ENCODE measurements at regions not wholly inside any gene's neighbourhood (a gene's known extent, or its start where the extent isn't known, plus 50 kb on each side); places are given as distances from the start of the nearest gene placed in this dataset.
"Not testable (repeated sequence)": the region's sequence is repeated elsewhere in the genome, so short reads cannot be mapped to it uniquely, and the experiment has no call there.

DNA sequence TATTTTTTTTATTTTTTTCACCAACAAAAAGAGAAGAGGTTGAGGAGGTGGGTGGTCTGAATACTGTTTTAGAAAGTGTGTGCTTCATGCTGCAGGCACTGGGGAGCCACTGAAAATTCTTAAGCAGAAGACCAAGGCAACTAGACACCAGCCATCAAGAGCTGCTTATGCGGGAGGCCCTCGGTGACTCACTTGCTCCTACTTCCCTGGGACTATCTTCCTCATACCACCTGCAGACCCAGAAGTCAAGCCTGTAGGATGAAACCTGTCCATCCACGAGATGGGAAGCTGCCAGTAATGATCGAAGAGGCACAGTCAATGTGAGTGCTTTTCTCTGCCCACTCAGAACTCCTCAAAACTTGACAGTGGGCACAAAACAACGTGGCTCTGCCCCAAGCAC lies 125.8 kb upstream of the SLC44A1 start:
- DNase-seq: no peak
- TF ChIP-seq CTCF (IDR thresholded peaks at IDR 0.05): no peak
- Mint-ChIP-seq H3K36me3 (ENCODE audit: low read depth) (peaks cover 4% of the 10 kb centered on the region), H3K9me3 (peaks cover 17% of the 10 kb centered on the region), H3K4me1 (peaks cover 49% of the 10 kb centered on the region), H3K4me3 (no peak overlapping the region), H3K27ac (peak overlapping the region; percentile 85), H3K27me3 (ENCODE audit: low read depth, poor library complexity) (no peaks in the 10 kb centered on the region)

DNA sequence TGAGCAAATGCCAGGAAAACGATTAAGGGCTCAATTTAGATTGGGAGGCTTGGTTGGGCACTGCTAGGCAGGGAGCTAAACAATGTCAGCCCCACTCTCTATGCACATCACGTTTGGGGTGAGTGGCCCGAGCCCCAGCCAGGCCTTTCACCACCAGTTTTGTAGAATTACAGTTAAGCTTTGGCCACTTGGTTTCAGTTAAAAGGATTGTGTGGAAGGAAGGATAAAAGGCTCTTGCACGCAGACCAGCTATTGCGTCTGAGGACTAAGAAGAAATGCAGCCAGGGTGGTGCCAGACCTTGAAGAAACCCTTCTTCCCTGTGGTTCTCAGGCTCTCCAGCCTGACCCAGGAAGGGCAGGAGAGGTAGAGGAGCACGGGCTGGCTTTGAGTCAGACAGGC lies 125.3 kb upstream of the SLC44A1 start:
- Mint-ChIP-seq H3K36me3 (ENCODE audit: low read depth) (peaks cover 4% of the 10 kb centered on the region), H3K27me3 (ENCODE audit: low read depth, poor library complexity) (no peaks in the 10 kb centered on the region)

DNA sequence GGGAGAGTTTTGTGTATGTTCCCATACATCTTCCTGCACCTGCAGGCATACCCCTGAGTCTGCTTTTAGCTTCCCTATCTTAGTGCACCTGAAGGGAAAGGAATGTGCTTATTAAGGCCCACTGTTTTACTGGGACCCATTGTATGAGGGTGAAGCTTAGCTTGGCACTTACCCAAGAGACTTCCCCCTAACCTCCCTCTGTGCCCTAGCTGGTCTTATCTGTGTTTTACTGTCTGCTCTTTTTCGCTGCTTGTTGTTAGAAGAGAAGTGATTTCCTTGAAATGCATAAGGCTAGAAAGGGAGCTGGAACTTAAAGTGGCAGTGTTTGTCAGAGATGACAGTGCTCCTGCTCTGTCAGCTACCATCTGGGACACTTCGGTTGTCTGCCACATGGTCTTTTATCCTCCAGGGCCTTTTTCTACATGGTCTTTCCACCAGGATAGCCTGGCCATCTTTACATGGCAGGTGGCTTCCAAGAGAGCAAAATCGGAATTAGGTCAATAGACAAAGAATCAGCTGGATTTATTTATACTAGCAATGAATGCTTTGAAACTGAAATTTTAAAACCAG lies 122.5 kb upstream of the SLC44A1 start:
- peaks cover 4% of the 10 kb centered on the region for H3K36me3 Mint-ChIP-seq (ENCODE audit: low read depth)
- peaks cover 25% of the 10 kb centered on the region for H3K4me1 Mint-ChIP-seq
- H3K9me3 Mint-ChIP-seq: peaks cover 17% of the 10 kb centered on the region
- no peak overlapping the region for H3K27ac Mint-ChIP-seq
- H3K4me3 Mint-ChIP-seq: no peak overlapping the region
- no peak for TF ChIP-seq CTCF (IDR thresholded peaks at IDR 0.05)
- DNase-seq: no peak
- no peaks in the 10 kb centered on the region for H3K27me3 Mint-ChIP-seq (ENCODE audit: low read depth, poor library complexity)

More for the DNA sequence above, 125.3 kb upstream of the SLC44A1 start:
- no peak overlapping the region for H3K4me3 Mint-ChIP-seq
- H3K9me3 Mint-ChIP-seq: peaks cover 17% of the 10 kb centered on the region
- H3K27ac Mint-ChIP-seq: no peak overlapping the region
- no peak for DNase-seq
- no peak for TF ChIP-seq CTCF (IDR thresholded peaks at IDR 0.05)
- H3K4me1 Mint-ChIP-seq: peaks cover 44% of the 10 kb centered on the region

GRCh38 chr9:105124598-105124997 lies 119.9 kb upstream of the SLC44A1 start:
- DNase-seq: not testable (repeated sequence)

DNA sequence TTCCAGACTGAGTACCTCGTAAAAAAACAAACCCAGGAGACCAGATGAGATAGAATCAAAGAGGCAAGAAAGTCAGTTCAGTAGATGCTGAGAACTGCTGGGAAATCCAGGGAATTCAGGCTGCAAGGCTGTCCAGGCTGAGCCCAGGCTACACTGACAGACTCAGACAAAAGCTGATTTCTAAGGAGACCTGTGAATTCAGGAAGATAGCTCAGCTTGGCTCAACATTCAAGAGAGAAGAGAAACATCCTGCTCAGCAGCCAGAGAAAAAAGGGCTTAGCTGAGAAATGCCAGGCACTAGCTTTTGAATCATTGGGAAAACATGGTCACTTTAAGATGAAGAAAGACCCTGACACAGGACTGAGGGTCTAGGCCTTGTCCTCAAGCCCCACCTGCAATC lies 118.2 kb upstream of the SLC44A1 start:
- Mint-ChIP-seq H3K36me3 (ENCODE audit: low read depth) (peaks cover 4% of the 10 kb centered on the region), H3K9me3 (peaks cover 11% of the 10 kb centered on the region), H3K4me1 (peaks cover 35% of the 10 kb centered on the region), H3K4me3 (no peak overlapping the region), H3K27me3 (ENCODE audit: low read depth, poor library complexity) (peaks cover 4% of the 10 kb centered on the region), H3K27ac (peak overlapping the region; percentile 88)
- no peak for TF ChIP-seq CTCF (IDR thresholded peaks at IDR 0.05)
- DNase-seq: no peak

More at GRCh38 chr9:105124598-105124997, 119.9 kb upstream of the SLC44A1 start:
- Mint-ChIP-seq H3K9me3 (peaks cover 17% of the 10 kb centered on the region), H3K4me1 (peaks cover 31% of the 10 kb centered on the region)
- not testable (repeated sequence) for H3K4me3 Mint-ChIP-seq; H3K36me3 Mint-ChIP-seq (ENCODE audit: low read depth); H3K27ac Mint-ChIP-seq; H3K27me3 Mint-ChIP-seq (ENCODE audit: low read depth, poor library complexity)

GRCh38 chr9:105127863-105128220 lies 116.6 kb upstream of the SLC44A1 start:
- Mint-ChIP-seq H3K9me3 (no peaks in the 10 kb centered on the region), H3K27me3 (ENCODE audit: low read depth, poor library complexity) (peaks cover 7% of the 10 kb centered on the region), H3K36me3 (ENCODE audit: low read depth) (no peaks in the 10 kb centered on the region), H3K27ac (no peak overlapping the region), H3K4me1 (peaks cover 40% of the 10 kb centered on the region), H3K4me3 (no peak overlapping the region)
- DNase-seq: no peak
- TF ChIP-seq CTCF (IDR thresholded peaks at IDR 0.05): no peak
